ENCODE measurements at regions not wholly inside any gene's neighbourhood (a gene's known extent, or its start where the extent isn't known, plus 50 kb on each side); places are given as distances from the start of the nearest gene placed in this dataset.

DNA sequence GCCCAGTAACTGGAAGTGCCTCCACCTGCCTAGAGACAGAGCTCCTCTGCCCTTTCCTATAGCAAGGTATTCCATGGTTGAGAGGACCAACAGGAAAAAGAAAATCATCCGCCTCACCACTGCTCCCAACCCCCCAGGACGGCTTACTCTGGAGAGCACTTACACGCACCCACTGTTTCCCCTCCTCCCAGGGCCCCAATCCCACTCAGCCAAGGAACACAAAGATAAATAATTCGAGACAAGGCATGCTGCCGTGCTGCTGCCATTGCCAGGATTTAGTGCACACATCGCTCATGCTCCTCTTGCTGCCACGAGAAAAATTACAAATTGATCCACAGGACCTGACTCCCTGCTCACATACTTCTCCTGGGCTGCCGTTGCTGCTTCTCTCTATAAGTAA, 516.6 kb downstream of the BUD13 start:
- H3K9me3 ChIP-seq (replicated peaks; ENCODE audit: control insufficient read depth, low read depth, low read length), result no peaks in the 10 kb centered on the region
- no peak overlapping the region for H3K4me3 ChIP-seq (ENCODE audit: low read length)
- H3K36me3 ChIP-seq (ENCODE audit: control insufficient read depth, insufficient read depth, low read length), result no peaks in the 10 kb centered on the region
- no peaks in the 10 kb centered on the region for H3K4me1 ChIP-seq (ENCODE audit: control insufficient read depth, insufficient read depth, low read length)
- no peak overlapping the region for H3K27ac ChIP-seq (ENCODE audit: low read length)
- 59% methylated on average over 6 of the region's 8 CpGs for WGBS (ENCODE audit: insufficient coverage)
- DNase-seq, result no peak
- peaks cover 2% of the 10 kb centered on the region for H3K27me3 ChIP-seq (ENCODE audit: control insufficient read depth, insufficient read depth, low read length)

DNA sequence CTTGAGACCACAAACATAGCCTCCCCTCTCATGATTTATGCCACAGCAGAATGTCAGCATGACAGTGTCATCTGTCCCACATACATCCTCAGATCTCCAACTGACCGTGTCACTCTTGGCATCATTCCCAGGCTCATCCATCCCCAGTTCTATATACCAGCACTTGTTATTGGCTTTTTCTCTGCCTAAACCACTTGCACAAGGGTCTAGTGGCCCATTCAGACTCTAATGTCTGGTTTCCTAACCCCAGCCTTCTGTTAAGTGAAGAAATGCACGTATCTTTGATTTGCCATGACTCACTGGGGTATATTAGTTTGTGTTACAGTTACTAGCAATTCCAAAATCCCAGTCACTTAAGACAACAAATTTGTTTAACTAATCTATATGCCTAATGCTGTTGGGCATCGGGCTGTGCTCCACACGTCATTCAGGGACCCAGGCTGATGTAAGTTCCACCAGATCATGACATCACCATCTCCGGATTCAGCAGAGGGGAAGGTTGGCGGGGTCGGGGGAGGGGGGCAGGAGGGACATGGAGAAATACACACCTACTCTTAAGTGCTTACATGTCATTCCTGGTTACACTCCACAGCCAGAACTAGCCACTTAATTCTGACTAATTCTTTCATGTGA, 517.4 kb downstream of the BUD13 start:
- Histone ChIP-seq H3K9me3 (replicated peaks; ENCODE audit: control insufficient read depth, low read depth, low read length) (no peaks in the 10 kb centered on the region), H3K27me3 (ENCODE audit: control insufficient read depth, insufficient read depth, low read length) (peaks cover 1% of the 10 kb centered on the region)
- 46% methylated on average over 1 of the region's 7 CpGs for WGBS (ENCODE audit: insufficient coverage)

DNA sequence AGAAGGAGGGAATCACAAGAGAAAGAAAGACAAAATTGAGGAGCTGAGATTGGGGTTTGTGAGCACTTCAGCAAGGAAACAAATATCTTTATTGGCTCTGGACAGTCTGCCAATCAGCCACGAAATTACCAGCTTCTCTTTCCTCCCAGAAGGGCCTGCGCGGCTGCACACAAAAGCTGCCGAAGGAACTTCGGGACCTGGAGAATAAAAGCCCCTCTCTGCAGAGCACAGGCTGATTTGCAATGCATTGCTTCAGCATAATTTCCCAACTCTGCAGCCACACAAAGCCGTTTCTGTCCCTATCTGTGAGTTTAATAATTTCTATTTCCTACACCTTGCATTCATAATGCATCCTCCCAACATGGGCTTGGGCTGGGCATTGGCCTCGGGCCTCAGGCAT, 522.6 kb downstream of the BUD13 start:
- H3K36me3 ChIP-seq (ENCODE audit: control insufficient read depth, insufficient read depth, low read length), result no peaks in the 10 kb centered on the region
- H3K4me1 ChIP-seq (ENCODE audit: control insufficient read depth, insufficient read depth, low read length), result no peaks in the 10 kb centered on the region
- peaks cover 4% of the 10 kb centered on the region for H3K27me3 ChIP-seq (ENCODE audit: control insufficient read depth, insufficient read depth, low read length)
- no peak overlapping the region for H3K27ac ChIP-seq (ENCODE audit: low read length)
- 81% methylated on average over 6 of the region's 7 CpGs for WGBS (ENCODE audit: insufficient coverage)
- no peak for DNase-seq
- H3K4me3 ChIP-seq (ENCODE audit: low read length), result no peak overlapping the region
- no peaks in the 10 kb centered on the region for H3K9me3 ChIP-seq (replicated peaks; ENCODE audit: control insufficient read depth, low read depth, low read length)

More for the DNA sequence above, 517.4 kb downstream of the BUD13 start:
- Histone ChIP-seq H3K36me3 (ENCODE audit: control insufficient read depth, insufficient read depth, low read length) (no peaks in the 10 kb centered on the region), H3K27ac (ENCODE audit: low read length) (no peak overlapping the region), H3K4me1 (ENCODE audit: control insufficient read depth, insufficient read depth, low read length) (no peaks in the 10 kb centered on the region), H3K4me3 (ENCODE audit: low read length) (no peak overlapping the region)
- DNase-seq, result no peak

DNA sequence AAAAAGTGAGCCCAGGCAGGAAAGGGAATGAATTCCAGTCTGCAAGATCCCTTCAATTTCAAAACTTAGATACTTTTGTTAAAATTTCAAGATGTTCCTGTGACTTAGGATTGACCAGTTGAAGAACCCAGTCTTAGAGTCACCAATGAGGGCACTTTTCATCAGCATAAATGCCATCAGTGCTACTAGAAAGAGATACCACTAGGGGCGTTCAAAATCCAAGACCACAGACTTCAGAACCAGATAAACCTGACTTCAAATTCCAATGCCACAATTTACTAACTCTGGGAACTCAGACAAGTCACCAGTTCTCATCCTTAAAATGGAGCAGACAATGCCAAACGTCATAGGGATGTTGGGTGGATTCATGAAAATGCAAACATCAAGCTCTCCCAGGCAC, 523.2 kb downstream of the BUD13 start:
- peaks cover 3% of the 10 kb centered on the region for H3K4me1 ChIP-seq (ENCODE audit: control insufficient read depth, insufficient read depth, low read length)
- no peaks in the 10 kb centered on the region for H3K36me3 ChIP-seq (ENCODE audit: control insufficient read depth, insufficient read depth, low read length)
- no peaks in the 10 kb centered on the region for H3K9me3 ChIP-seq (replicated peaks; ENCODE audit: control insufficient read depth, low read depth, low read length)
- peaks cover 6% of the 10 kb centered on the region for H3K27me3 ChIP-seq (ENCODE audit: control insufficient read depth, insufficient read depth, low read length)
- WGBS (ENCODE audit: insufficient coverage), result no CpG with 5 or more reads among the region's 2 CpGs
- no peak for DNase-seq
- H3K27ac ChIP-seq (ENCODE audit: low read length), result no peak overlapping the region
- no peak overlapping the region for H3K4me3 ChIP-seq (ENCODE audit: low read length)

DNA sequence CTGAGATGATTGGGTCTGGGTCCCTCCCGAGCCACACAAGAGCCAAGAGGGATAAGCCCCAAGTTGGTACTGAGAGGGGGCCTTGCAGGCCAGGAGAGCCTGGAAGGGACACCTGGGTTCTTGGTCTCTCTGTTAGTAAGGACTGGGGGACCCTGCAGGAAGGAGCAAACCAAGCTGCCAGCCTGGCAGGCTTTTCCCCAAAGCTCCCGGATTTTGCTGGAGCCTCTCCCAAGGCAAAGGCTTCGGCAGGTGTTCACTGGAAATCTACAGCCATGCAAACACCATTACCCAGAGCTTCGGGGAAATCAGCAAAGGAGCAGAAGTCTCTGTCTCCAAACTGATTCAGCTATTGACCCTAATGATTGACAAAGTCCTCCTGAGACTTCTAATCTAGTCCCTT, 527.9 kb downstream of the BUD13 start:
- Histone ChIP-seq H3K27ac (ENCODE audit: low read length) (no peak overlapping the region), H3K4me3 (ENCODE audit: low read length) (no peak overlapping the region), H3K4me1 (ENCODE audit: control insufficient read depth, insufficient read depth, low read length) (peaks cover 6% of the 10 kb centered on the region), H3K9me3 (replicated peaks; ENCODE audit: control insufficient read depth, low read depth, low read length) (no peaks in the 10 kb centered on the region), H3K36me3 (ENCODE audit: control insufficient read depth, insufficient read depth, low read length) (no peaks in the 10 kb centered on the region), H3K27me3 (ENCODE audit: control insufficient read depth, insufficient read depth, low read length) (peaks cover 6% of the 10 kb centered on the region)
- 62% methylated on average over 3 of the region's 4 CpGs for WGBS (ENCODE audit: insufficient coverage)
- DNase-seq, result no peak

DNA sequence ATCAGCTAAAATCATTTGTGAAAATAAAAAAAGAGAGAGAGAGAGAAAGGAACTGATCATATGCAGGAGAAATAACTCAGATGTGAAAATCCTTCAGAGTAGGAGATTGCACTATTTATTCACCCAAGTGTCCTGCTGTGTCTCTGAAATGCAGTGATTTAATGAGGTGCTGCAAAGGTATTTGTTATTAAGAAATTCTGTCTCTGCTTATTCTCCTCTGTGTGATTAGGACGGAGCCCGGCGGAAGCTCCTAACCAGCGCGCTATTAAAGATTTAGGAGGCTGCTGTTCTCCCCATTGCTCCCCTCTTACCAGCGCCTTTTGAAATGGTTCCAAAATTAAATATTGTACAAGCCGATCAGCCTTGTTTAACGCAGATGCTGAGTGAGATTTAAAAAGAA, 528.3 kb downstream of the BUD13 start:
- H3K27me3 ChIP-seq (ENCODE audit: control insufficient read depth, insufficient read depth, low read length), result peaks cover 6% of the 10 kb centered on the region

DNA sequence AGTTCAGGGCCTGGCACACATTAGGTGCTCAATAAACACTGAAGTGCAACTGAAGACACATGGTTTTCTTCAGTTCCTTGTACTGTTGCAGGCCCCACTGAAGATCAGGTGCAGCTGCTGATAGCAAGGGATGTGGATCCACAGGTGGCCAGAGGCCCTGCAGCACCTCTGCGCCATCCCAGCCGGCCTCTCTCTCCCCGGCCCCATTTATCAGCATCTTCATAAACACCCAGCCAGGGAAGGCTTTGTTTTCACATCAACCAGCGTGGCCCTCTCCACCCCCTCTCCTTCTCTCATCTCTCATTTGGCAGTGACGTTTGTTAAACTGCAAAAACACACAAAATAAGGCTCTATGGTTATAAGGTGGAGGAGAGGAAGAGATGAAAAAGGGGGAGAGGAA, 528.8 kb downstream of the BUD13 start:
- WGBS (ENCODE audit: insufficient coverage), result 83% methylated on average over 1 of the region's 5 CpGs
- no peak overlapping the region for H3K4me3 ChIP-seq (ENCODE audit: low read length)
- H3K27me3 ChIP-seq (ENCODE audit: control insufficient read depth, insufficient read depth, low read length), result peaks cover 6% of the 10 kb centered on the region
- DNase-seq, result no peak
- no peaks in the 10 kb centered on the region for H3K9me3 ChIP-seq (replicated peaks; ENCODE audit: control insufficient read depth, low read depth, low read length)
- H3K27ac ChIP-seq (ENCODE audit: low read length), result no peak overlapping the region
- H3K4me1 ChIP-seq (ENCODE audit: control insufficient read depth, insufficient read depth, low read length), result peaks cover 6% of the 10 kb centered on the region
- no peaks in the 10 kb centered on the region for H3K36me3 ChIP-seq (ENCODE audit: control insufficient read depth, insufficient read depth, low read length)

More for the DNA sequence above, 528.3 kb downstream of the BUD13 start:
- no CpG with 5 or more reads among the region's 8 CpGs for WGBS (ENCODE audit: insufficient coverage)
- Histone ChIP-seq H3K4me3 (ENCODE audit: low read length) (no peak overlapping the region), H3K27ac (ENCODE audit: low read length) (no peak overlapping the region), H3K9me3 (replicated peaks; ENCODE audit: control insufficient read depth, low read depth, low read length) (no peaks in the 10 kb centered on the region), H3K4me1 (ENCODE audit: control insufficient read depth, insufficient read depth, low read length) (peaks cover 6% of the 10 kb centered on the region), H3K36me3 (ENCODE audit: control insufficient read depth, insufficient read depth, low read length) (no peaks in the 10 kb centered on the region)
- DNase-seq, result no peak

DNA sequence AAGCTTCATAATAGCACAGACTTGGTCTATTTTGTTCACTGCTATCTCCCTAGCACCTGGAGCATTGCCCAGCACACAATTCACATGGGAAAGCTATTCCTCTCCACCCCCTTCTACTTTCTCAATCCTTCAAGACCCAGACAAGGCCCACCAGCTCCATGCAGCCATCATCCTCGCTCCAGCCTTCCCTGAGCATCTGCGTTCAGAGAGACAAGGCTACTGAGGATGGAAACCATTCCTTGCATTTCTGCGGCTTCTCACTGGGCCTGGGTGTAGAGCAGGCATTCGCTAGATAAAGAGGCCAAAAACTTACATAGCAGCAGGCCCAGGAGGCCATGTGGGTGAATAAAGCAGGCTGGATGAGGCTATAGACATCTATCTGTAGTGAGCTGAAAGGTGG, 530.8 kb downstream of the BUD13 start:
- Histone ChIP-seq H3K4me1 (ENCODE audit: control insufficient read depth, insufficient read depth, low read length) (peaks cover 6% of the 10 kb centered on the region), H3K27ac (ENCODE audit: low read length) (no peak overlapping the region), H3K27me3 (ENCODE audit: control insufficient read depth, insufficient read depth, low read length) (peaks cover 4% of the 10 kb centered on the region), H3K36me3 (ENCODE audit: control insufficient read depth, insufficient read depth, low read length) (no peaks in the 10 kb centered on the region), H3K9me3 (replicated peaks; ENCODE audit: control insufficient read depth, low read depth, low read length) (no peaks in the 10 kb centered on the region), H3K4me3 (ENCODE audit: low read length) (no peak overlapping the region)
- WGBS (ENCODE audit: insufficient coverage), result 88% methylated on average over 1 of the region's 4 CpGs
- no peak for DNase-seq

DNA sequence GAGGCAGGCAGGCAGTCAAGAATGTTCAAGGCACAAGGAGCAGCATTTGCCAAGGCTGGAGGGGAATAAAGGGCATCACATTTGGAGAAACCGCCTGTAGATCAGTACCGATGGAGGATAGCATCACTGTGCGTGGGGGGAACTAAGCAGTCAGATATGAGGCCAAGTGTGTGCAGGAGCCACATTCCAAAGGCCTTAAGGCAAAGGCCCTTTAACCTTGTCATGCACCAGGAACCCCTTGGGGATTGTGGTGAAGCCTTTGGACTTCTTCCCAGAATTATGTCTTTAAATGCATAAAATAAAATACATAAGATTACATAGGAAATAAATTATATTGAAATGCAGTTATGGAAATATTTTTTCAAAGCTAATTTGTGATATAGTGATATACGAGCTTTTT, 532.1 kb downstream of the BUD13 start:
- H3K9me3 ChIP-seq (replicated peaks; ENCODE audit: control insufficient read depth, low read depth, low read length), result no peaks in the 10 kb centered on the region
- WGBS (ENCODE audit: insufficient coverage), result 38% methylated on average over 3 of the region's 4 CpGs
- DNase-seq, result peak; percentile 65
- H3K4me1 ChIP-seq (ENCODE audit: control insufficient read depth, insufficient read depth, low read length), result peaks cover 6% of the 10 kb centered on the region
- H3K27me3 ChIP-seq (ENCODE audit: control insufficient read depth, insufficient read depth, low read length), result peaks cover 2% of the 10 kb centered on the region
- no peak overlapping the region for H3K27ac ChIP-seq (ENCODE audit: low read length)
- no peak overlapping the region for H3K4me3 ChIP-seq (ENCODE audit: low read length)
- H3K36me3 ChIP-seq (ENCODE audit: control insufficient read depth, insufficient read depth, low read length), result no peaks in the 10 kb centered on the region

DNA sequence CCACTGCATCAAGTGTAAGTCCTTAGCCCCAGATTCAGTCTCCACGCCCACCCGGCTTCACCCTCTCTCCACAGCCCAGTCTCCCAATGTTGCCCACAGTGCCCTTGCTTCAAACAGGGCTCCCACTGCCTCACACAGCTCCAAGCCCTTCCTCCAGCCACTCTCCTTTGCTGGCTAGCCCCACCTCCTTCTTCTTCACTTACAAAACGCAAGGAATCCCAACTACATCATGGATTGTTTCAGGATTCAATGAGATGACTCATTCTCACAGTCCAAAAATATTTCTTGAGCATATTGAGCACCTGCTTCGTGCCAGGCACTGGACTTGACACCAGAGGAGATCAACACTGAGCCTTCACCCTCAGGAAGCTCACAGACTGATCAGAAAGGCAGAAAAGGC, 533.5 kb downstream of the BUD13 start:
- Histone ChIP-seq H3K4me1 (ENCODE audit: control insufficient read depth, insufficient read depth, low read length) (peaks cover 3% of the 10 kb centered on the region), H3K27me3 (ENCODE audit: control insufficient read depth, insufficient read depth, low read length) (no peaks in the 10 kb centered on the region), H3K36me3 (ENCODE audit: control insufficient read depth, insufficient read depth, low read length) (no peaks in the 10 kb centered on the region), H3K27ac (ENCODE audit: low read length) (no peak overlapping the region), H3K4me3 (ENCODE audit: low read length) (no peak overlapping the region), H3K9me3 (replicated peaks; ENCODE audit: control insufficient read depth, low read depth, low read length) (no peaks in the 10 kb centered on the region)
- no peak for DNase-seq
- 71% methylated on average over 3 of the region's 4 CpGs for WGBS (ENCODE audit: insufficient coverage)

DNA sequence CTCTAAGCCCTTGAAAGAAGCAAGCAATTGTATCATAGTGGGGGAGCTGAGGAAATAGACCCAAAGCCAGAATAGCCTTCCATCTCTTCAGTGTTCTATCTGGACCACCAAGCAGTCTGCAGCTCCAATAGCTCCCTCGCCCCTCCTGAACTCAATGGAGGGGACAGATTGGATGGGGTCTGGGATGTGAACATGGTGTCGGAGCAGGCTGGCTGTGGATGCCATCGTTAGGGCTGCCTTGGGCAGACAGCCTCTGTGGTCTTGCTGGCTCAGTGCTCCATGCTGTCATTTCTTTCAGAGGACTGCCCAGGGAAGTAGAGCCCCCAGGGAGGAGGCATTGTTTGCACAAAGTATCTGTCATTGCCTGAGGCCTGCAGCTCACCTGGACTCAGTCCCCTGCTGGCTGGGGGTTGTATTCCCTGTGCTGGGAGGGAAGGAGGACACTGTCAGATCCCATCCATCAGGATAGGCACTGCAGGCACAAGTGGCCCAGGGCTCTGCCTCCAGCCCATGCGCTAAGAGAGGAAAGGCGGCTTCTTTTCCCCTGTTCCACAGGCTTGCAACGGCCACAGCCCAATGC, 537.7 kb downstream of the BUD13 start:
- no peak for DNase-seq
- Histone ChIP-seq H3K27me3 (ENCODE audit: control insufficient read depth, insufficient read depth, low read length) (no peaks in the 10 kb centered on the region), H3K36me3 (ENCODE audit: control insufficient read depth, insufficient read depth, low read length) (no peaks in the 10 kb centered on the region), H3K4me3 (ENCODE audit: low read length) (no peak overlapping the region), H3K9me3 (replicated peaks; ENCODE audit: control insufficient read depth, low read depth, low read length) (no peaks in the 10 kb centered on the region), H3K4me1 (ENCODE audit: control insufficient read depth, insufficient read depth, low read length) (peaks cover 8% of the 10 kb centered on the region), H3K27ac (ENCODE audit: low read length) (no peak overlapping the region)
- 79% methylated on average over 6 of the region's 6 CpGs for WGBS (ENCODE audit: insufficient coverage)

All from muscle of leg (tissue), 3 donors.